GM13977 (cell line): ENCODE measurements at regions not wholly inside any gene's neighbourhood (a gene's known extent, or its start where the extent isn't known, plus 50 kb on each side); places are given as distances from the start of the nearest gene placed in this dataset.
"Not testable (repeated sequence)": the region's sequence is repeated elsewhere in the genome, so short reads cannot be mapped to it uniquely, and the experiment has no call there.

ENCODE experiments used
- DNase-seq: peaks from one replicate; pipeline ENCODE4 v3.0.0; 2012; ENCODE audit warnings: low spot score
- CTCF ChIP-seq: IDR thresholded peaks from 2 replicates; pipeline ENCODE4 v1.5.1; 2012; ENCODE audit warnings: mild to moderate bottlenecking, control low read depth; ENCODE audit not compliant: insufficient read depth; ENCODE audit errors: extremely low read depth, missing control alignments
- in situ Hi-C: fragments of 300-500 bp; cut with MboI; formaldehyde crosslinking; loops from one replicate; pipeline ENCODE4 v1.12.0; 2022; ENCODE audit warnings: low sequenced_read_pairs, low pct_unique_long_range_greater_than_20kb, mixed read lengths, inconsistent platforms; ENCODE audit not compliant: unreplicated experiment

- in situ Hi-C loops: no loop called here
- no peak for DNase-seq
- TF ChIP-seq CTCF: no peak
Measured at GRCh38 chr22:49391436-49391835, 436.2 kb downstream of the BRD1 start.

GRCh38 chr22:49390954-49391353 lies 436.7 kb downstream of the BRD1 start:
- no peak for TF ChIP-seq CTCF
- in situ Hi-C loops: no loop called here
- no peak for DNase-seq

GRCh38 chr22:49383909-49384308 lies 443.8 kb downstream of the BRD1 start:
- in situ Hi-C loops, DNase-seq: not testable (repeated sequence)

- in situ Hi-C loops: no loop called here
- DNase-seq: no peak
- no peak for TF ChIP-seq CTCF
Measured at GRCh38 chr22:49382451-49382735, 445.3 kb downstream of the BRD1 start.

GRCh38 chr22:49381595-49382450 lies 445.9 kb downstream of the BRD1 start:
- no peak for TF ChIP-seq CTCF
- in situ Hi-C loops: no loop called here
- DNase-seq: no peak

- no peak for DNase-seq
- in situ Hi-C loops: no loop called here
- TF ChIP-seq CTCF: no peak
Measured at GRCh38 chr22:49380828-49381114, 446.9 kb downstream of the BRD1 start.

GRCh38 chr22:49380095-49380827 lies 447.4 kb downstream of the BRD1 start:
- no peak for DNase-seq
- TF ChIP-seq CTCF: no peak
- in situ Hi-C loops: no loop called here
